ENCODE measurements at regions not wholly inside any gene's neighbourhood (a gene's known extent, or its start where the extent isn't known, plus 50 kb on each side); places are given as distances from the start of the nearest gene placed in this dataset.
"Not testable (repeated sequence)": the region's sequence is repeated elsewhere in the genome, so short reads cannot be mapped to it uniquely, and the experiment has no call there.

- Histone ChIP-seq H3K4me1 (ENCODE audit: control insufficient read depth in 4 of 4, insufficient read depth in 4 of 4, low read length in 3 of 4) (no peaks in the 10 kb centered on the region), H3K27me3 (ENCODE audit: control insufficient read depth in 4 of 4, insufficient read depth in 4 of 4, low read length in 3 of 4) (no peaks in the 10 kb centered on the region), H3K4me3 (ENCODE audit: low read depth in 1 of 3, low read length in 3 of 3) (no peak overlapping the region), H3K36me3 (ENCODE audit: control insufficient read depth in 4 of 4, insufficient read depth in 3 of 4, low read depth in 1 of 4, low read length in 3 of 4) (peaks cover 0 to under 1% (median 0%) of the 10 kb centered on the region in 4 donors), H3K9me3 (ENCODE audit: control insufficient read depth in 4 of 4, low read length in 3 of 4) (no peaks in the 10 kb centered on the region), H3K9ac (ENCODE audit: low read depth in 1 of 2, low read length in 2 of 2) (no peak overlapping the region), H3K27ac (ENCODE audit: low read depth in 1 of 2, low read length in 2 of 2) (no peak overlapping the region)
- 89% methylated on average over 4 of the region's 4 CpGs for WGBS
- TF ChIP-seq CTCF (IDR thresholded peaks at IDR 0.05; ENCODE audit: low read depth, low read length, missing input control) (no peak), MAX (IDR thresholded peaks at IDR 0.05) (no peak), JUND (IDR thresholded peaks at IDR 0.05) (no peak), EGR1 (IDR thresholded peaks at IDR 0.05; ENCODE audit: low read depth in 2 of 2) (no peak), FOXA2 (IDR thresholded peaks at IDR 0.05) (no peak), RAD21 (IDR thresholded peaks at IDR 0.05) (no peak), ATF3 (IDR thresholded peaks at IDR 0.05) (no peak), YY1 (IDR thresholded peaks at IDR 0.05) (no peak), ZBTB33 (IDR thresholded peaks at IDR 0.05) (no peak), RXRA (IDR thresholded peaks at IDR 0.05) (no peak), NR2F2 (IDR thresholded peaks at IDR 0.05) (no peak), SP1 (IDR thresholded peaks at IDR 0.05) (no peak), GABPA (IDR thresholded peaks at IDR 0.05 in 1 of 2, conservative IDR thresholded peaks at IDR 0.05 in 1 of 2) (no peak), HNF4A (conservative IDR thresholded peaks at IDR 0.05) (no peak), TAF1 (conservative IDR thresholded peaks at IDR 0.05) (no peak), HNF4G (IDR thresholded peaks at IDR 0.05) (no peak)
- DNase-seq (ENCODE audit: low spot score) = no peak
These were observed 351.8 kb downstream of the SHANK2 start for GRCh38 chr11:70900540-70900939.

GRCh38 chr11:70901951-70902521 is 350.3 kb downstream of the SHANK2 start:
- DNase-seq (ENCODE audit: low spot score) = no peak
- Histone ChIP-seq H3K9me3 (ENCODE audit: control insufficient read depth in 4 of 4, low read length in 3 of 4) (no peaks in the 10 kb centered on the region), H3K9ac (ENCODE audit: low read depth in 1 of 2, low read length in 2 of 2) (no peak overlapping the region), H3K27ac (ENCODE audit: low read depth in 1 of 2, low read length in 2 of 2) (no peak overlapping the region), H3K27me3 (ENCODE audit: control insufficient read depth in 4 of 4, insufficient read depth in 4 of 4, low read length in 3 of 4) (no peaks in the 10 kb centered on the region), H3K4me1 (ENCODE audit: control insufficient read depth in 4 of 4, insufficient read depth in 4 of 4, low read length in 3 of 4) (no peaks in the 10 kb centered on the region), H3K4me3 (ENCODE audit: low read depth in 1 of 3, low read length in 3 of 3) (no peak overlapping the region), H3K36me3 (ENCODE audit: control insufficient read depth in 4 of 4, insufficient read depth in 3 of 4, low read depth in 1 of 4, low read length in 3 of 4) (no peaks in the 10 kb centered on the region)
- TF ChIP-seq YY1 (IDR thresholded peaks at IDR 0.05) = no peak
- no peak for TF ChIP-seq RAD21 (IDR thresholded peaks at IDR 0.05)
- TF ChIP-seq JUND (IDR thresholded peaks at IDR 0.05) = no peak
- no peak for TF ChIP-seq RXRA (IDR thresholded peaks at IDR 0.05)
- TF ChIP-seq TAF1 (conservative IDR thresholded peaks at IDR 0.05) = no peak
- no peak for TF ChIP-seq NR2F2 (IDR thresholded peaks at IDR 0.05)
- no peak for TF ChIP-seq MAX (IDR thresholded peaks at IDR 0.05)
- no peak for TF ChIP-seq ZBTB33 (IDR thresholded peaks at IDR 0.05)
- TF ChIP-seq GABPA (IDR thresholded peaks at IDR 0.05 in 1 of 2, conservative IDR thresholded peaks at IDR 0.05 in 1 of 2) = no peak
- no peak for TF ChIP-seq FOXA2 (IDR thresholded peaks at IDR 0.05)
- no peak for TF ChIP-seq REST (IDR thresholded peaks at IDR 0.05)
- no peak for TF ChIP-seq HNF4G (IDR thresholded peaks at IDR 0.05)
- TF ChIP-seq EGR1 (IDR thresholded peaks at IDR 0.05; ENCODE audit: low read depth in 2 of 2) = no peak
- WGBS = 84% methylated on average over 15 of the region's 15 CpGs

GRCh38 chr11:70903229-70903628 is 349.1 kb downstream of the SHANK2 start:
- not testable (repeated sequence) for H3K27me3 ChIP-seq (ENCODE audit: control insufficient read depth in 4 of 4, insufficient read depth in 4 of 4, low read length in 3 of 4); DNase-seq (ENCODE audit: low spot score); H3K27ac ChIP-seq (ENCODE audit: low read depth in 1 of 2, low read length in 2 of 2); H3K9me3 ChIP-seq (ENCODE audit: control insufficient read depth in 4 of 4, low read length in 3 of 4); H3K9ac ChIP-seq (ENCODE audit: low read depth in 1 of 2, low read length in 2 of 2); H3K36me3 ChIP-seq (ENCODE audit: control insufficient read depth in 4 of 4, insufficient read depth in 3 of 4, low read depth in 1 of 4, low read length in 3 of 4); H3K4me3 ChIP-seq (ENCODE audit: low read depth in 1 of 3, low read length in 3 of 3); H3K4me1 ChIP-seq (ENCODE audit: control insufficient read depth in 4 of 4, insufficient read depth in 4 of 4, low read length in 3 of 4)
- WGBS = 95% methylated on average over 8 of the region's 8 CpGs

Measured in liver (tissue), 8 donors.